DOHH2 (cell line): ENCODE measurements at regions not wholly inside any gene's neighbourhood (a gene's known extent, or its start where the extent isn't known, plus 50 kb on each side); places are given as distances from the start of the nearest gene placed in this dataset.

Experiments used
- H3F3A ChIP-seq: fragments of 200-600 bp; sonication (generic), shearing (Covaris generic); 2 replicates; pipeline ENCODE4 v1.6.0; 2016; ENCODE audit warnings: antibody characterized with exemption, mild to moderate bottlenecking; ENCODE audit not compliant: control insufficient read depth, insufficient read depth
- H3K27ac ChIP-seq: fragments of 200-600 bp; sonication (generic); 2 replicates; pipeline ENCODE4 v1.5.1; 2014; ENCODE audit warnings: low read depth, mild to moderate bottlenecking, low read length, moderate library complexity
- H3K27me3 ChIP-seq: fragments of 200-600 bp; sonication (generic); 2 replicates; pipeline ENCODE4 v1.6.1; 2014; ENCODE audit warnings: mild to moderate bottlenecking, low read length, mixed read lengths; ENCODE audit not compliant: control insufficient read depth
- H3K36me3 ChIP-seq: fragments of 200-600 bp; sonication (generic); 2 replicates; pipeline ENCODE4 v1.6.1; 2014; ENCODE audit warnings: mild to moderate bottlenecking, low read length, moderate library complexity, mixed read lengths; ENCODE audit not compliant: control insufficient read depth
- H3K4me1 ChIP-seq: fragments of 200-600 bp; sonication (generic); 2 replicates; pipeline ENCODE4 v1.6.1; 2014; ENCODE audit warnings: mild to moderate bottlenecking, low read length, mixed read lengths; ENCODE audit not compliant: control insufficient read depth
- H3K4me2 ChIP-seq: fragments of 200-600 bp; sonication (generic); 2 replicates; pipeline ENCODE4 v1.6.0; 2014; ENCODE audit warnings: mild to moderate bottlenecking, low read length, moderate library complexity
- H3K4me3 ChIP-seq: fragments of 200-600 bp; sonication (generic); 2 replicates; pipeline ENCODE4 v1.5.1; 2014; ENCODE audit warnings: mild to moderate bottlenecking, low read length, mixed read lengths
- H3K79me2 ChIP-seq: fragments of 200-600 bp; sonication (generic); 2 replicates; pipeline ENCODE4 v1.6.1; 2014; ENCODE audit warnings: mild to moderate bottlenecking, low read length, mixed read lengths; ENCODE audit not compliant: control insufficient read depth
- H3K9me2 ChIP-seq: fragments of 200-600 bp; sonication (generic); replicated peaks from 2 replicates; pipeline ENCODE4 v1.6.1; 2014; ENCODE audit warnings: mild to moderate bottlenecking, low read length, mixed read lengths; ENCODE audit not compliant: control insufficient read depth
- H3K9me3 ChIP-seq: fragments of 200-600 bp; sonication (generic); 2 replicates; pipeline ENCODE4 v1.6.1; 2014; ENCODE audit warnings: antibody characterized with exemption, low read length, mixed read lengths; ENCODE audit not compliant: control insufficient read depth, insufficient read depth
- H4K20me1 ChIP-seq: fragments of 200-600 bp; sonication (generic); 2 replicates; pipeline ENCODE4 v1.6.0; 2014; ENCODE audit warnings: low read depth, mild to moderate bottlenecking, antibody characterized with exemption, low read length, moderate library complexity; ENCODE audit not compliant: control insufficient read depth, insufficient read depth
- EZH2phosphoT487 ChIP-seq: fragments of 200-600 bp; sonication (generic); IDR thresholded peaks from 2 replicates; pipeline ENCODE4 v1.6.1; 2017; ENCODE audit warnings: borderline replicate concordance, mild to moderate bottlenecking, antibody characterized with exemption, low read length, moderate library complexity, mixed read lengths
- TF ChIP-seq, protein P1 (sequence below): fragments of 200-600 bp; sonication (generic); IDR thresholded peaks from one replicate; pipeline ENCODE4 v1.5.1; 2014; ENCODE audit warnings: antibody characterized with exemption, mild to moderate bottlenecking, low read depth, low read length; ENCODE audit not compliant: poor library complexity, severe bottlenecking

DNA sequence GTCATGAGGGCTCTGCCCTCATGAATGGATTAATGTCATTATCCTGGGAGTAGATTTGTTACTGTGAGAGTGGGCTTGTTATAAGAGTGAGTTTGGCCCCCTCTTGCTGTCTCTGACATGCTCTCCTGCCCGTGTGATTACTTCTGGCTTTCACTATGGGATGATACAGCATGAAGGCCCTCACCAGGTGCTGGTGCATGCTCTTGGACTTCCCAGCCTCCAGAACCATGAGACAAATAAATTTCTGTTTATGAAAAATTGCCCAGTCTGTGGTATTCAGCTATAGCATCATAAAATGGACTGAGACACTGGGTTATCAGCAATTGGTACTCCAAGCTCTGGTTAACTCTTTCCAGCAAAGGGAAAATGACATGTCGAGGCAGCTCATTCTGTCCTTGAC lies 76.2 kb upstream of the MAP3K7 start:
- no peaks in the 10 kb centered on the region for H3K9me2 ChIP-seq
- H3K4me2 ChIP-seq: no peak overlapping the region
- no peak overlapping the region for H3K27ac ChIP-seq
- no peaks in the 10 kb centered on the region for H3K79me2 ChIP-seq
- H3K4me1 ChIP-seq: no peaks in the 10 kb centered on the region
- no peak for TF ChIP-seq EZH2phosphoT487
- TF ChIP-seq, protein P1, sequence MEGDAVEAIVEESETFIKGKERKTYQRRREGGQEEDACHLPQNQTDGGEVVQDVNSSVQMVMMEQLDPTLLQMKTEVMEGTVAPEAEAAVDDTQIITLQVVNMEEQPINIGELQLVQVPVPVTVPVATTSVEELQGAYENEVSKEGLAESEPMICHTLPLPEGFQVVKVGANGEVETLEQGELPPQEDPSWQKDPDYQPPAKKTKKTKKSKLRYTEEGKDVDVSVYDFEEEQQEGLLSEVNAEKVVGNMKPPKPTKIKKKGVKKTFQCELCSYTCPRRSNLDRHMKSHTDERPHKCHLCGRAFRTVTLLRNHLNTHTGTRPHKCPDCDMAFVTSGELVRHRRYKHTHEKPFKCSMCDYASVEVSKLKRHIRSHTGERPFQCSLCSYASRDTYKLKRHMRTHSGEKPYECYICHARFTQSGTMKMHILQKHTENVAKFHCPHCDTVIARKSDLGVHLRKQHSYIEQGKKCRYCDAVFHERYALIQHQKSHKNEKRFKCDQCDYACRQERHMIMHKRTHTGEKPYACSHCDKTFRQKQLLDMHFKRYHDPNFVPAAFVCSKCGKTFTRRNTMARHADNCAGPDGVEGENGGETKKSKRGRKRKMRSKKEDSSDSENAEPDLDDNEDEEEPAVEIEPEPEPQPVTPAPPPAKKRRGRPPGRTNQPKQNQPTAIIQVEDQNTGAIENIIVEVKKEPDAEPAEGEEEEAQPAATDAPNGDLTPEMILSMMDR: no peak
- no peaks in the 10 kb centered on the region for H4K20me1 ChIP-seq
- no peaks in the 10 kb centered on the region for H3K36me3 ChIP-seq
- no peak overlapping the region for H3K4me3 ChIP-seq
- H3K9me3 ChIP-seq: no peaks in the 10 kb centered on the region
- H3F3A ChIP-seq: no peaks in the 10 kb centered on the region
- peaks cover 7% of the 10 kb centered on the region for H3K27me3 ChIP-seq

DNA sequence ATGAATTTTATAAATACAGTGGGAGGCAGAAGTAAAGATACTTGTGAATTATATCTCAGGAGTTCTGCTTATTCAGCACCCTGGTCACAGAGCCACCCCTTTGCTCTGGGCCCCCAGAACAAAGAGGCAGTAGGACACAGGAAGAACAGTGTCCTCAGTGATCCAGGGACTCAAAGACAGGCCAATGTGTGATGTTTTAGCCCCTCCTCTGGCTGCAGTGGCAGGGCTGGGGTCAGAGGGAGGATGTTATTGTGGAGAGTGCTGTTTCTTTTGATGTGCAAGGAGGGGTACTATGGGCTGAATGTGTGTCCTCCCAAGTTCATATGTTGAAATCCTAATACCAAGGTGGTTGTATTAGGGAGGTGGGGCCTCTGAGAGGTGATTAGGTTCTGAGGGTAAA lies 74.1 kb upstream of the MAP3K7 start:
- H3K36me3 ChIP-seq: no peaks in the 10 kb centered on the region
- no peaks in the 10 kb centered on the region for H3F3A ChIP-seq
- no peak overlapping the region for H3K27ac ChIP-seq
- H3K4me2 ChIP-seq: no peak overlapping the region
- H3K27me3 ChIP-seq: peaks cover 17% of the 10 kb centered on the region
- H4K20me1 ChIP-seq: no peaks in the 10 kb centered on the region
- H3K9me2 ChIP-seq: no peaks in the 10 kb centered on the region
- TF ChIP-seq, protein P1: no peak
- TF ChIP-seq EZH2phosphoT487: no peak
- no peaks in the 10 kb centered on the region for H3K4me1 ChIP-seq
- no peaks in the 10 kb centered on the region for H3K9me3 ChIP-seq
- H3K4me3 ChIP-seq: no peak overlapping the region
- no peaks in the 10 kb centered on the region for H3K79me2 ChIP-seq

DNA sequence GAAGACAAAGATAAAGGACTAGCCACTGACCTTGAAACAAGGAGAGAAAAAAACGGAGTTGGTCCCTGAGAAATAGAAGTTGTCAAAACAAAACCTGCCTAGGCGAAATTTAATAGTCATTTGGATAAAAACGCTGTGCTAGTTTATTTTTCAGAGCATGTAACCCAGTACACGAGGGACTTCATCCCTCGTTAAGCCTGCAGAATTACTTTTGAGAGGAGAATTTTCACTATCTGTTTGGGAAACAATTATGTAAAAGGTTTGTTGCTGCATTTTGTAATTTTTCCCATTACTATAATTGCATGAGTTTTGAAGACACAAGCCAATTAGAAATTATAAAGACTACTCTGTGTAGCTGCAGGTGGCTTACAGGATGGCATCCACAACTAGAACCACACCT lies 71.6 kb upstream of the MAP3K7 start:
- H3K4me3 ChIP-seq: no peak overlapping the region
- no peaks in the 10 kb centered on the region for H4K20me1 ChIP-seq
- H3K9me3 ChIP-seq: no peaks in the 10 kb centered on the region
- no peaks in the 10 kb centered on the region for H3F3A ChIP-seq
- no peaks in the 10 kb centered on the region for H3K4me1 ChIP-seq
- TF ChIP-seq EZH2phosphoT487: no peak
- TF ChIP-seq, protein P1: no peak
- peaks cover 21% of the 10 kb centered on the region for H3K27me3 ChIP-seq
- no peaks in the 10 kb centered on the region for H3K79me2 ChIP-seq
- H3K9me2 ChIP-seq: no peaks in the 10 kb centered on the region
- no peak overlapping the region for H3K4me2 ChIP-seq
- no peak overlapping the region for H3K27ac ChIP-seq
- no peaks in the 10 kb centered on the region for H3K36me3 ChIP-seq

DNA sequence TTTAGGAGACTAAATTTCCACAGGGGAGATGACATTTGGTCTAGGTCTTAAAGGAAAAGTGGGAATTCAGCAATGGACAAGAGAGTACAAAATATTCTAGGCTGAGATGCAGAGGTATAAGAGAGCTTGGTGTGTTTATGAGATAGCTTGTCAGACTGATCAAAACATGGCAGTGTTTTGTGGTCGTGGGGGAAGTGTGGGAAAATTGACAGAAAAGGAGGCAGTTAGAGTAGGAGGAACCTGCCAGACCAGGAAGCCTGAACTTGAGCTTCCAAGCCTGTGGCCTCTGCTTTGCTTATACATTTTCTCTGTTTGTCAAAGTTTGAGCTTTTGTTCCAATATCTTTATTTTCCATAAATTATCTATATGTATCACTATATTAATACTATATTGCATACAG lies 69.5 kb upstream of the MAP3K7 start:
- Histone ChIP-seq H3K79me2 (no peaks in the 10 kb centered on the region), H3K9me3 (no peaks in the 10 kb centered on the region), H3K4me3 (no peak overlapping the region), H3K36me3 (no peaks in the 10 kb centered on the region), H3K9me2 (no peaks in the 10 kb centered on the region), H3K4me1 (no peaks in the 10 kb centered on the region), H3K27me3 (peaks cover 22% of the 10 kb centered on the region), H3K27ac (no peak overlapping the region), H3K4me2 (no peak overlapping the region), H3F3A (no peaks in the 10 kb centered on the region), H4K20me1 (no peaks in the 10 kb centered on the region)
- TF ChIP-seq, protein P1: no peak
- no peak for TF ChIP-seq EZH2phosphoT487
